Kasumi-1 (cell line): ENCODE measurements at regions not wholly inside any gene's neighbourhood (a gene's known extent, or its start where the extent isn't known, plus 50 kb on each side); places are given as distances from the start of the nearest gene placed in this dataset.

Source experiments
- DNase-seq, 2 experiments: peaks; one replicate each; lab custom pipeline; 2025; lab: John Stamatoyannopoulos, UW

DNA sequence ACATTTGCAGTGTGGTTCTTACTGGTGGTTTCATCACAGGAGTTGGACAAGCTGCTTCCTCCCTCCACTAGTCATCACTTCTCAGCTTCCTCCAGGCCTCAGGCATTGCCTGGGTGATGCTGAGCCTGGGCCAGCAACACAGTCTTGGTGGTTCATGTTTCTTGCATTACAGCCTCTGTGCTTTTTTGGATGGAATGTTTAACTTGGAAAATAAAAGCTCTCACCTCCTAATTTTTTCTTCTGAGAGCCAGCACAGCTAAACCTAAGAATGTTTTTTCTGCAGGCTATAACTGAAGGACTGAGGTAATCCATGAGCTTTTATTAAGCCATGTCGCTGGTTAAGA is 66.1 kb upstream of the RHOU start:
- DNase-seq, result peak; percentile 95 to 96

DNA sequence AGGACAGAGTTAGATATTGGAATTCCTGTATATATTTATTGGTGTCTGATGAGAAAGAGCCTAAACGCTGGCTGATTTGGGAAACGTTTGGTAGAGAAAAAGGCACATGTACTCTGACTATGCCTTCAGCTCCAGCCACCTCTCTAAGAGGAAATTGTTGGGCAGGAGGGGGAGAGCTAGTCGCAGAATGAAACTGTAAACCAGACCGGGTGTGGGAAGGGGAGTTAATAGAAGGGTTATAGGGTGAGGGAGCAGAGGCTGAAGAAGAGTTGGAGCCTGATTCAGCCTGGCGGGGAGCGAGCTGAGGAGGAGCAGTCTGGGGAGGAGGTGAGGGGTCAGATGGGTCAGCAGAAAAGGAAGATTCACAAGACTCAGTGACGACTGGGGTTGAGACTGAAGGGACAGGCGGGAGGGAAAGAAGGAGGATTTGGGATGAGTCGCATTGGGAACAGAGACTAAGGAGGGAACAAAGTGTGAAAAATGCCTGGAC is 54.2 kb upstream of the RHOU start:
- peak; percentile 42 to 62 for DNase-seq

DNA sequence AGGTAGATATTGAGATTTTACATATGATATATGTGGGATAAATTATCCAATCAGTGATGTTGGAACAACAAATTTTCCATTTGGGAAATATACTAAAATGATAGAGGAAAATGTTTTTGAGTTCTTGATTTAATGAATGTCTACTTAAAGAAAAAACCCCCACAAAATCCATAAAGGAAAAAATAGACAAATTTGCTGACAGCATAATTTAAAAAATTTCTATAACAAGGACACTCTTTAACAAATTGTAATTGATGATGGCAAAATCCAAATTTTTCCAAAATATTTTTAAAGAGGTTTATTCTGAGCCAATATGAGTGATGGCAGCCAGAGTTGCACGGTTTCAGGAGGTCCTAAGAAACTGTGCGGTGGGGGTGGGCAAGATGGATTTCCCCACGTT is 51.9 kb upstream of the RHOU start:
- no peak for DNase-seq

DNA sequence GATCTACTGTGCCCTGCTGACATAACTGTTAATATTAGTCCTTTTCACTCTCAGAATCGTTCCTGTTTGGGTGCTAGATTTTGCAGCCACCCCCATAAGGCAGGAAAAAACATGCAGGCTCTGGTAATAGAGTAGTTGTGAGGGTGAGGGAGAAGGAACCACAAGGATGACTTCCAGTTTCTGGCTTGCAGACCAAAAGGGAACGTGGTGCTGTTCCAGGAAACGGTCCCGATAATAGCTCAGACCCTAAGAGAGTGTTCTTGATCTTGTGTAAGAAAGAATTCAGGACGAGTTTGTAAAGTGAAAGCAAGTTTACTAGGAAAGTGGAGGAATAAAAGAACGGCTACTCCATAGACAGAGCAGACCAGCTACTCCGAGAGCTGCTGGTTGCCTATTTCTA is 50.7 kb upstream of the RHOU start:
- peak; percentile 45 to 76 for DNase-seq

DNA sequence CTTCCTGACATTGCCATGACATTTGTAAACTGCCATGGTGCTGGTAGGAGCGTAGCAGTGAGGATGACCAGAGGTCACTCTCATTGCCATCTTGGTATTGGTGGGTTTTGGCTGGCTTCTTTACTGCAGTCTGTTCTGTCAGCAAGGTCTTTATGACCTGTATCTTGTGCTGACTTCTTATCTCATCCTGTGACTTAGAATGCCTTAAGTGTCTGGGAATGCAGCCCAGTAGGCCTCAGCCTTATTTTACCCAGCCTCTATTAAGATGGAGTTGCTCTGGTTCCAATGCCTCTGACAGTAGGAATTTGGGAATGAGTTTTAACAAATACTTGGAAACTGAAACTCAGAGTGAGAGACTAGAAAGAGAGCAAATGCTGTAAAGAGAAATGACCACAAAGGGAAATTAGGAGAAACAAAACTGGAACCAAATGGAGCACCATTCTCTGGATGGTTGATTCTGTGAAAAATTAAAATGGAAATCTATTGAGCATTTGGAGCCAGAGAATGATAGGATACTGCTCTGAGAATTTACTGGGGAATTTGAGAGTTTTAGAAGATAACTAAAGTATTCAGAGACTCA is 50.1 kb upstream of the RHOU start:
- no peak for DNase-seq
